A673 (cell line): ENCODE measurements at regions not wholly inside any gene's neighbourhood (a gene's known extent, or its start where the extent isn't known, plus 50 kb on each side); places are given as distances from the start of the nearest gene placed in this dataset.
A peak's percentile ranks its signal among the peaks of the same experiment; 100 is the strongest.

ENCODE experiments used
- BruUV-seq: library from RNA; stranded (reverse); fragments of 400-500 nt; replicated peaks from 2 replicates; lab custom pipeline; 2021; lab: Mats Ljungman, UMichigan
- CTCF ChIA-PET: fragments of 300-600 bp; sonication (Branson Sonifier 250); formaldehyde crosslinking; loops from one replicate; lab custom pipeline; 2022; ENCODE audit warnings: antibody characterized with exemption; lab: Charles Lee
- POLR2A ChIA-PET: fragments of 300-600 bp; sonication (Branson Sonifier 250); formaldehyde crosslinking; loops from one replicate; lab custom pipeline; 2022; ENCODE audit warnings: antibody characterized with exemption; ENCODE audit not compliant: low non-redundant PET; lab: Charles Lee
- DNase-seq: peaks from one replicate; pipeline ENCODE4 v3.0.0-alpha.2; 2015; ENCODE audit warnings: low spot score
- H3K27ac ChIP-seq: fragments of 200-600 bp; sonication (generic); 2 replicates; pipeline ENCODE4 v1.5.1; 2016; ENCODE audit warnings: mixed run types, low read depth, mild to moderate bottlenecking, mixed read lengths, antibody characterized with exemption, low read length; ENCODE audit not compliant: poor library complexity, severe bottlenecking
- H3K27me3 ChIP-seq: fragments of 200-600 bp; sonication (generic); replicated peaks from 2 replicates; pipeline ENCODE4 v1.6.1; 2017; ENCODE audit warnings: mixed run types, low read depth, mild to moderate bottlenecking, mixed read lengths, antibody characterized with exemption, low read length; ENCODE audit not compliant: insufficient read depth, poor library complexity
- H3K36me3 ChIP-seq: fragments of 200-600 bp; sonication (generic); 2 replicates; pipeline ENCODE4 v1.6.1; 2016; ENCODE audit warnings: mixed run types, mild to moderate bottlenecking, mixed read lengths, antibody characterized with exemption, low read length; ENCODE audit not compliant: insufficient read depth, poor library complexity, severe bottlenecking
- H3K4me1 ChIP-seq: fragments of 200-600 bp; sonication (generic); 2 replicates; pipeline ENCODE4 v1.6.1; 2017; ENCODE audit warnings: mixed run types, mild to moderate bottlenecking, mixed read lengths, antibody characterized with exemption, low read length; ENCODE audit not compliant: insufficient read depth, poor library complexity, severe bottlenecking
- H3K4me3 ChIP-seq: fragments of 200-600 bp; sonication (generic); 2 replicates; pipeline ENCODE4 v1.5.1; 2016; ENCODE audit warnings: low read depth, mixed run types, mild to moderate bottlenecking, mixed read lengths, low read length; ENCODE audit not compliant: poor library complexity, severe bottlenecking
- H3K9me3 ChIP-seq: fragments of 200-600 bp; sonication (generic); 2 replicates; pipeline ENCODE4 v1.6.1; 2016; ENCODE audit warnings: mixed run types, low read depth, mild to moderate bottlenecking, mixed read lengths, antibody characterized with exemption, low read length; ENCODE audit not compliant: poor library complexity, severe bottlenecking
- CTCF ChIP-seq: fragments of 300-800, 200-600 bp; sonication (generic); conservative IDR thresholded peaks from 2 replicates; pipeline ENCODE4 v1.5.1; 2017; ENCODE audit warnings: low read depth, mild to moderate bottlenecking, antibody characterized with exemption, low read length, moderate library complexity, mixed read lengths
- EZH2 ChIP-seq: fragments of 200-600 bp; sonication (generic); IDR thresholded peaks from 2 replicates; pipeline ENCODE4 v1.6.1; 2017; ENCODE audit warnings: borderline replicate concordance, low read depth, mild to moderate bottlenecking, mixed read lengths, antibody characterized with exemption, low read length; ENCODE audit not compliant: poor library complexity, severe bottlenecking
- intact Hi-C: fragments of 100-400 bp; cut with micrococcal nuclease; formaldehyde crosslinking; loops from one replicate; pipeline ENCODE4 v1.10.0; 2022; ENCODE audit not compliant: unreplicated experiment

GRCh38 chr7:21317966-21318915, 109.6 kb upstream of the SP4 start:
- no peaks in the 10 kb centered on the region for H3K9me3 ChIP-seq
- no peak overlapping the region for H3K4me3 ChIP-seq
- ChIA-PET CTCF (no interaction called here), POLR2A (no interaction called here)
- H3K4me1 ChIP-seq, result no peaks in the 10 kb centered on the region
- no TSS peak for BruUV-seq
- H3K36me3 ChIP-seq, result no peaks in the 10 kb centered on the region
- H3K27me3 ChIP-seq, result peaks cover 70% of the 10 kb centered on the region
- no peak overlapping the region for H3K27ac ChIP-seq
- peak; percentile 5 for DNase-seq
- intact Hi-C loops, result no loop called here
- TF ChIP-seq CTCF (no peak), EZH2 (no peak)

DNA sequence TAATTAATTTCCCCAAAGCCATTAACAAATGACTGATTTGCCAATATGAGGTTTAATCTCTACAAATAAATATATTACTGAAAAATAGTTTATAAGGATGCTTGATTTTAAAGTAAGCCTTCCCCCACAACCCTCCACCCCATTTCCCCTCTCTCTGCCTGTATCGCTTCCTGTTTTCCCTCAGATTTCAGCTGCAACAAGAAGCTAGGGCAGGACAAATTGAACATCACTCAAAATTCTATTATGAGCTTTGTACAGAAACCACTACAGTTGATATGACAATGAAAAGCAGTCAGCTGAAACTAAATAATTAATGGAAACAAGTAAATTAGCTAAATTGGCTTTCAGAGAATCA, 109.0 kb upstream of the SP4 start:
- Histone ChIP-seq H3K9me3 (no peaks in the 10 kb centered on the region), H3K27ac (no peak overlapping the region), H3K27me3 (peaks cover 73% of the 10 kb centered on the region), H3K4me3 (no peak overlapping the region), H3K4me1 (no peaks in the 10 kb centered on the region), H3K36me3 (no peaks in the 10 kb centered on the region)
- no TSS peak for BruUV-seq
- no peak for TF ChIP-seq CTCF
- intact Hi-C loops, result no loop called here
- ChIA-PET POLR2A (no interaction called here), CTCF (no interaction called here)
- DNase-seq, result no peak

GRCh38 chr7:21326241-21326640, 101.6 kb upstream of the SP4 start:
- Histone ChIP-seq H3K27me3 (peaks cover 22% of the 10 kb centered on the region), H3K9me3 (no peaks in the 10 kb centered on the region), H3K4me3 (no peak overlapping the region), H3K36me3 (no peaks in the 10 kb centered on the region), H3K4me1 (no peaks in the 10 kb centered on the region), H3K27ac (no peak overlapping the region)
- POLR2A ChIA-PET, result no interaction called here
- DNase-seq, result no peak
- BruUV-seq, result no TSS peak
- intact Hi-C loops, result no loop called here
- TF ChIP-seq EZH2 (no peak), CTCF (no peak)
- CTCF ChIA-PET, result no interaction called here
